ENCODE measurements at regions not wholly inside any gene's neighbourhood (a gene's known extent, or its start where the extent isn't known, plus 50 kb on each side); places are given as distances from the start of the nearest gene placed in this dataset.
A peak's percentile ranks its signal among the peaks of the same experiment; 100 is the strongest.

- H3K4me1 ChIP-seq (ENCODE audit: control insufficient read depth, insufficient read depth, low read length) = peaks cover 7% of the 10 kb centered on the region
- H3K4me3 ChIP-seq (ENCODE audit: low read depth, low read length) = no peak overlapping the region
- H3K9me3 ChIP-seq (ENCODE audit: control insufficient read depth, insufficient read depth, low read length) = no peaks in the 10 kb centered on the region
- no peak overlapping the region for H3K9ac ChIP-seq (ENCODE audit: low read depth, low read length)
- H3K27me3 ChIP-seq (ENCODE audit: control insufficient read depth, insufficient read depth, low read length) = no peaks in the 10 kb centered on the region
- H3K36me3 ChIP-seq (ENCODE audit: control insufficient read depth, insufficient read depth, low read length) = no peaks in the 10 kb centered on the region
Measured at GRCh38 chr7:22597844-22598243, 97.9 kb upstream of the STEAP1B start.

GRCh38 chr7:22596763-22597400 lies 96.9 kb upstream of the STEAP1B start:
- H3K27me3 ChIP-seq (ENCODE audit: control insufficient read depth, insufficient read depth, low read length) = no peaks in the 10 kb centered on the region
- peaks cover 7% of the 10 kb centered on the region for H3K4me1 ChIP-seq (ENCODE audit: control insufficient read depth, insufficient read depth, low read length)
- H3K9me3 ChIP-seq (ENCODE audit: control insufficient read depth, insufficient read depth, low read length) = no peaks in the 10 kb centered on the region
- no peaks in the 10 kb centered on the region for H3K36me3 ChIP-seq (ENCODE audit: control insufficient read depth, insufficient read depth, low read length)
- H3K4me3 ChIP-seq (ENCODE audit: low read depth, low read length) = no peak overlapping the region
- H3K9ac ChIP-seq (ENCODE audit: low read depth, low read length) = no peak overlapping the region

GRCh38 chr7:22594020-22594419 lies 94.0 kb upstream of the STEAP1B start:
- H3K4me1 ChIP-seq (ENCODE audit: control insufficient read depth, insufficient read depth, low read length) = peaks cover 7% of the 10 kb centered on the region
- H3K36me3 ChIP-seq (ENCODE audit: control insufficient read depth, insufficient read depth, low read length) = no peaks in the 10 kb centered on the region
- H3K27me3 ChIP-seq (ENCODE audit: control insufficient read depth, insufficient read depth, low read length) = no peaks in the 10 kb centered on the region
- no peaks in the 10 kb centered on the region for H3K9me3 ChIP-seq (ENCODE audit: control insufficient read depth, insufficient read depth, low read length)
- H3K4me3 ChIP-seq (ENCODE audit: low read depth, low read length) = no peak overlapping the region
- H3K9ac ChIP-seq (ENCODE audit: low read depth, low read length) = no peak overlapping the region

GRCh38 chr7:22591271-22591670 lies 91.3 kb upstream of the STEAP1B start:
- no peak overlapping the region for H3K9ac ChIP-seq (ENCODE audit: low read depth, low read length)
- no peaks in the 10 kb centered on the region for H3K9me3 ChIP-seq (ENCODE audit: control insufficient read depth, insufficient read depth, low read length)
- peaks cover 16% of the 10 kb centered on the region for H3K4me1 ChIP-seq (ENCODE audit: control insufficient read depth, insufficient read depth, low read length)
- H3K4me3 ChIP-seq (ENCODE audit: low read depth, low read length) = no peak overlapping the region
- H3K36me3 ChIP-seq (ENCODE audit: control insufficient read depth, insufficient read depth, low read length) = no peaks in the 10 kb centered on the region
- H3K27me3 ChIP-seq (ENCODE audit: control insufficient read depth, insufficient read depth, low read length) = no peaks in the 10 kb centered on the region

GRCh38 chr7:22589641-22590201 lies 89.7 kb upstream of the STEAP1B start:
- Histone ChIP-seq H3K9me3 (ENCODE audit: control insufficient read depth, insufficient read depth, low read length) (no peaks in the 10 kb centered on the region), H3K4me3 (ENCODE audit: low read depth, low read length) (peak overlapping the region; percentile 9), H3K9ac (ENCODE audit: low read depth, low read length) (no peak overlapping the region), H3K4me1 (ENCODE audit: control insufficient read depth, insufficient read depth, low read length) (peaks cover 17% of the 10 kb centered on the region), H3K36me3 (ENCODE audit: control insufficient read depth, insufficient read depth, low read length) (no peaks in the 10 kb centered on the region), H3K27me3 (ENCODE audit: control insufficient read depth, insufficient read depth, low read length) (no peaks in the 10 kb centered on the region)

GRCh38 chr7:22588351-22588750 lies 88.4 kb upstream of the STEAP1B start:
- no peaks in the 10 kb centered on the region for H3K36me3 ChIP-seq (ENCODE audit: control insufficient read depth, insufficient read depth, low read length)
- no peaks in the 10 kb centered on the region for H3K27me3 ChIP-seq (ENCODE audit: control insufficient read depth, insufficient read depth, low read length)
- peaks cover 20% of the 10 kb centered on the region for H3K4me1 ChIP-seq (ENCODE audit: control insufficient read depth, insufficient read depth, low read length)
- no peaks in the 10 kb centered on the region for H3K9me3 ChIP-seq (ENCODE audit: control insufficient read depth, insufficient read depth, low read length)
- H3K9ac ChIP-seq (ENCODE audit: low read depth, low read length) = no peak overlapping the region
- no peak overlapping the region for H3K4me3 ChIP-seq (ENCODE audit: low read depth, low read length)

GRCh38 chr7:22587322-22587721 lies 87.3 kb upstream of the STEAP1B start:
- Histone ChIP-seq H3K36me3 (ENCODE audit: control insufficient read depth, insufficient read depth, low read length) (no peaks in the 10 kb centered on the region), H3K27me3 (ENCODE audit: control insufficient read depth, insufficient read depth, low read length) (no peaks in the 10 kb centered on the region), H3K4me3 (ENCODE audit: low read depth, low read length) (no peak overlapping the region), H3K9ac (ENCODE audit: low read depth, low read length) (no peak overlapping the region), H3K4me1 (ENCODE audit: control insufficient read depth, insufficient read depth, low read length) (peaks cover 22% of the 10 kb centered on the region), H3K9me3 (ENCODE audit: control insufficient read depth, insufficient read depth, low read length) (no peaks in the 10 kb centered on the region)

- no peak overlapping the region for H3K4me3 ChIP-seq (ENCODE audit: low read depth, low read length)
- H3K4me1 ChIP-seq (ENCODE audit: control insufficient read depth, insufficient read depth, low read length) = peaks cover 22% of the 10 kb centered on the region
- H3K9me3 ChIP-seq (ENCODE audit: control insufficient read depth, insufficient read depth, low read length) = no peaks in the 10 kb centered on the region
- H3K27me3 ChIP-seq (ENCODE audit: control insufficient read depth, insufficient read depth, low read length) = no peaks in the 10 kb centered on the region
- no peak overlapping the region for H3K9ac ChIP-seq (ENCODE audit: low read depth, low read length)
- H3K36me3 ChIP-seq (ENCODE audit: control insufficient read depth, insufficient read depth, low read length) = no peaks in the 10 kb centered on the region
Measured at GRCh38 chr7:22586786-22587140, 86.8 kb upstream of the STEAP1B start.

GRCh38 chr7:22586101-22586785 lies 86.3 kb upstream of the STEAP1B start:
- Histone ChIP-seq H3K4me1 (ENCODE audit: control insufficient read depth, insufficient read depth, low read length) (peaks cover 22% of the 10 kb centered on the region), H3K4me3 (ENCODE audit: low read depth, low read length) (no peak overlapping the region), H3K9me3 (ENCODE audit: control insufficient read depth, insufficient read depth, low read length) (no peaks in the 10 kb centered on the region), H3K36me3 (ENCODE audit: control insufficient read depth, insufficient read depth, low read length) (no peaks in the 10 kb centered on the region), H3K9ac (ENCODE audit: low read depth, low read length) (no peak overlapping the region), H3K27me3 (ENCODE audit: control insufficient read depth, insufficient read depth, low read length) (no peaks in the 10 kb centered on the region)

- H3K9me3 ChIP-seq (ENCODE audit: control insufficient read depth, insufficient read depth, low read length) = no peaks in the 10 kb centered on the region
- H3K9ac ChIP-seq (ENCODE audit: low read depth, low read length) = no peak overlapping the region
- H3K4me3 ChIP-seq (ENCODE audit: low read depth, low read length) = no peak overlapping the region
- no peaks in the 10 kb centered on the region for H3K27me3 ChIP-seq (ENCODE audit: control insufficient read depth, insufficient read depth, low read length)
- peaks cover 15% of the 10 kb centered on the region for H3K4me1 ChIP-seq (ENCODE audit: control insufficient read depth, insufficient read depth, low read length)
- H3K36me3 ChIP-seq (ENCODE audit: control insufficient read depth, insufficient read depth, low read length) = no peaks in the 10 kb centered on the region
Measured at GRCh38 chr7:22584179-22584578, 84.2 kb upstream of the STEAP1B start.

GRCh38 chr7:22582863-22583622 lies 83.1 kb upstream of the STEAP1B start:
- Histone ChIP-seq H3K27me3 (ENCODE audit: control insufficient read depth, insufficient read depth, low read length) (no peaks in the 10 kb centered on the region), H3K4me1 (ENCODE audit: control insufficient read depth, insufficient read depth, low read length) (peaks cover 15% of the 10 kb centered on the region), H3K4me3 (ENCODE audit: low read depth, low read length) (no peak overlapping the region), H3K9me3 (ENCODE audit: control insufficient read depth, insufficient read depth, low read length) (no peaks in the 10 kb centered on the region), H3K36me3 (ENCODE audit: control insufficient read depth, insufficient read depth, low read length) (no peaks in the 10 kb centered on the region), H3K9ac (ENCODE audit: low read depth, low read length) (no peak overlapping the region)
